Glutamatergic neuron (in vitro differentiated cells): ENCODE measurements at regions not wholly inside any gene's neighbourhood (a gene's known extent, or its start where the extent isn't known, plus 50 kb on each side); places are given as distances from the start of the nearest gene placed in this dataset.

ENCODE experiments used
- DNase-seq: peaks from one replicate; pipeline ENCODE4 v3.0.0; 2022
- H3K27ac Mint-ChIP-seq: one replicate; pipeline ENCODE4 v1.8.0; 2020; ENCODE audit warnings: mild to moderate bottlenecking, mixed read lengths, inconsistent platforms; ENCODE audit not compliant: unreplicated experiment
- H3K27me3 Mint-ChIP-seq: one replicate; pipeline ENCODE4 v1.8.0; 2020; ENCODE audit warnings: mild to moderate bottlenecking, moderate library complexity, mixed read lengths, inconsistent platforms; ENCODE audit not compliant: unreplicated experiment
- H3K36me3 Mint-ChIP-seq: one replicate; pipeline ENCODE4 v1.8.0; 2020; ENCODE audit warnings: mild to moderate bottlenecking, mixed read lengths, inconsistent platforms; ENCODE audit not compliant: unreplicated experiment
- H3K4me1 Mint-ChIP-seq: one replicate; pipeline ENCODE4 v1.8.0; 2020; ENCODE audit warnings: mild to moderate bottlenecking, low read depth, mixed read lengths, inconsistent platforms; ENCODE audit not compliant: unreplicated experiment
- H3K4me3 Mint-ChIP-seq: one replicate; pipeline ENCODE4 v1.8.0; 2020; ENCODE audit warnings: mild to moderate bottlenecking, mixed read lengths, inconsistent platforms; ENCODE audit not compliant: unreplicated experiment
- H3K9me3 Mint-ChIP-seq: one replicate; pipeline ENCODE4 v1.8.0; 2020; ENCODE audit warnings: mild to moderate bottlenecking, moderate library complexity, mixed read lengths, inconsistent platforms; ENCODE audit not compliant: unreplicated experiment
- TF ChIP-seq, protein P1 (sequence below): fragments of 200-600 bp; sonication (generic); IDR thresholded peaks from one replicate; pipeline ENCODE4 v1.5.0; 2021; ENCODE audit not compliant: partially characterized antibody, unreplicated experiment

- TF ChIP-seq, protein P1, sequence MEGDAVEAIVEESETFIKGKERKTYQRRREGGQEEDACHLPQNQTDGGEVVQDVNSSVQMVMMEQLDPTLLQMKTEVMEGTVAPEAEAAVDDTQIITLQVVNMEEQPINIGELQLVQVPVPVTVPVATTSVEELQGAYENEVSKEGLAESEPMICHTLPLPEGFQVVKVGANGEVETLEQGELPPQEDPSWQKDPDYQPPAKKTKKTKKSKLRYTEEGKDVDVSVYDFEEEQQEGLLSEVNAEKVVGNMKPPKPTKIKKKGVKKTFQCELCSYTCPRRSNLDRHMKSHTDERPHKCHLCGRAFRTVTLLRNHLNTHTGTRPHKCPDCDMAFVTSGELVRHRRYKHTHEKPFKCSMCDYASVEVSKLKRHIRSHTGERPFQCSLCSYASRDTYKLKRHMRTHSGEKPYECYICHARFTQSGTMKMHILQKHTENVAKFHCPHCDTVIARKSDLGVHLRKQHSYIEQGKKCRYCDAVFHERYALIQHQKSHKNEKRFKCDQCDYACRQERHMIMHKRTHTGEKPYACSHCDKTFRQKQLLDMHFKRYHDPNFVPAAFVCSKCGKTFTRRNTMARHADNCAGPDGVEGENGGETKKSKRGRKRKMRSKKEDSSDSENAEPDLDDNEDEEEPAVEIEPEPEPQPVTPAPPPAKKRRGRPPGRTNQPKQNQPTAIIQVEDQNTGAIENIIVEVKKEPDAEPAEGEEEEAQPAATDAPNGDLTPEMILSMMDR = no peak
- Mint-ChIP-seq H3K27ac (no peak overlapping the region), H3K36me3 (no peaks in the 10 kb centered on the region), H3K4me3 (no peak overlapping the region), H3K27me3 (no peaks in the 10 kb centered on the region), H3K9me3 (no peaks in the 10 kb centered on the region), H3K4me1 (peaks cover 2% of the 10 kb centered on the region)
- DNase-seq = no peak
Observed at GRCh38 chr1:69436151-69436550, 131.6 kb upstream of the LRRC7 start.

DNA sequence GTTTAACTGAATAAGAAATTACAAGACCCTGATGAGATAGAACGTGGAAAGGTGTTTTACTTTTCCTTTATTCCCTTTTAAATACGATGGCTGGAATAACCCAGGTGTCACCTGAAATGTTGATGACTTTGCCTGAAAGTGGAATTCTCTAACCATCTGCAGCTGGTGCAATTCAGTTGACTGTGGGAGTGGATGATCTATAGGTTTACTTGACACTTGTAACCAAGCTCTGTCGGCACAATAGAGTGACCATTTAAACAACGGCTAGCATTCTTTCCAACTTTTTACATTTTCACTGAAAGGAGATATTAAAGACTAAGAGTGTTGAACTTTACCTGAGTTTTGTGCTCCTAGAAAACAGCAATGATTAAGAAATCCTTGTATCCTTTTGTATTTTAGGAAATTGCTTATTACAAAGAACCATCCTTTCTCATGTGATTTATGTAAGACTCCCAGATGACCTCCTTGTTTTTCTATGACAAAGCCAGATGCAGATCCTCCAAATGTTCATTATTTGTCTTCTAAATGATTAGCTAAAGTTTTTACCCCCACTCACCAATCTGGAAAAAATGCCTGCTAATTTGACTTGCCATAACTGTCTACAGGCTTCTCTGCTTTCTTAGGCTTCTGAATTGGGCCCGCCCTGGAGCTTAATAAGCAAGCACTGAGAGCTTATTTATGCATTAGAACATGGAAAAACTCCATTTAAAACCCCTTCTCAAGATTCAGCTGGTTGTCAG, 129.5 kb upstream of the LRRC7 start:
- H3K4me3 Mint-ChIP-seq = no peak overlapping the region
- TF ChIP-seq, protein P1 = no peak
- H3K9me3 Mint-ChIP-seq = no peaks in the 10 kb centered on the region
- H3K27ac Mint-ChIP-seq = no peak overlapping the region
- no peaks in the 10 kb centered on the region for H3K36me3 Mint-ChIP-seq
- DNase-seq = no peak
- no peaks in the 10 kb centered on the region for H3K4me1 Mint-ChIP-seq
- H3K27me3 Mint-ChIP-seq = no peaks in the 10 kb centered on the region

GRCh38 chr1:69441496-69441895, 126.2 kb upstream of the LRRC7 start:
- H3K4me3 Mint-ChIP-seq = no peak overlapping the region
- no peaks in the 10 kb centered on the region for H3K36me3 Mint-ChIP-seq
- H3K4me1 Mint-ChIP-seq = peaks cover 2% of the 10 kb centered on the region
- TF ChIP-seq, protein P1 = no peak
- no peaks in the 10 kb centered on the region for H3K27me3 Mint-ChIP-seq
- DNase-seq = no peak
- H3K9me3 Mint-ChIP-seq = no peaks in the 10 kb centered on the region
- H3K27ac Mint-ChIP-seq = no peak overlapping the region

DNA sequence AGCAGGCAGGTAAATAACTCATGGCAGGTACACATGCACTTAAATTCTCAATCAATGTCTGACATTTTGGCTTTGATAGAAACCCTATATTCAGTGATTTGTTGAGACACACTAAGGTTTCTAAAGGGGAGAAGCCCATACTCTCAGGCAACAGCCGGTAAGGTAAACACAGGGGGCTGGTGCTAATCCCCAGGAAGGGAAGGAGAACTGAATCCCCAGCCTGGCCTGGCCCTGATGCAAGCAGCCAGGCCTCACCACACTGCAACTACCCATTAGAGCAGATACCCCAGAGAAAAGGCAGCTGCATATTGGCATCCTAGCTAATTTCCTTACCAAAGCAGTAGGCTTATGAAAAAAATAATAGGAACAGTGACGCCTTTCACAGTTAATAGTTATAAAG, 116.5 kb upstream of the LRRC7 start:
- H3K4me1 Mint-ChIP-seq = no peaks in the 10 kb centered on the region
- H3K4me3 Mint-ChIP-seq = no peak overlapping the region
- DNase-seq = no peak
- no peaks in the 10 kb centered on the region for H3K27me3 Mint-ChIP-seq
- no peak overlapping the region for H3K27ac Mint-ChIP-seq
- no peaks in the 10 kb centered on the region for H3K36me3 Mint-ChIP-seq
- TF ChIP-seq, protein P1 = no peak
- H3K9me3 Mint-ChIP-seq = no peaks in the 10 kb centered on the region

- Mint-ChIP-seq H3K36me3 (no peaks in the 10 kb centered on the region), H3K27ac (no peak overlapping the region), H3K4me1 (no peaks in the 10 kb centered on the region), H3K27me3 (no peaks in the 10 kb centered on the region), H3K9me3 (no peaks in the 10 kb centered on the region), H3K4me3 (no peak overlapping the region)
- TF ChIP-seq, protein P1 = no peak
- no peak for DNase-seq
Observed at GRCh38 chr1:69455718-69456117, 112.0 kb upstream of the LRRC7 start.
